AG04449 (cell line): ENCODE measurements at regions not wholly inside any gene's neighbourhood (a gene's known extent, or its start where the extent isn't known, plus 50 kb on each side); places are given as distances from the start of the nearest gene placed in this dataset.

Experiments used
- CTCF ChIA-PET: fragments of 350-600 bp; formaldehyde crosslinking; extraction: SDS; loops from one replicate; lab custom pipeline; 2021; ENCODE audit warnings: antibody characterized with exemption; lab: Yijun Ruan, JAX
- POLR2A ChIA-PET: fragments of 400-600, 350-600 bp; formaldehyde crosslinking; extraction: SDS; loops from one replicate; lab custom pipeline; 2020; ENCODE audit warnings: antibody characterized with exemption, inconsistent platforms; lab: Yijun Ruan, JAX
- DNase-seq: peaks from one replicate; pipeline ENCODE4 v3.0.0-alpha.2; 2010; ENCODE audit warnings: low read depth, low spot score
- H3K4me3 ChIP-seq: 2 replicates; pipeline ENCODE4 v1.5.1; 2011; ENCODE audit warnings: low read depth, mild to moderate bottlenecking, control low read depth, low read length
- CTCF ChIP-seq: IDR thresholded peaks from one replicate; pipeline ENCODE4 v1.5.1; 2011; ENCODE audit warnings: mild to moderate bottlenecking, moderate library complexity, low read length, control low read depth, inconsistent platforms; ENCODE audit not compliant: insufficient read depth; ENCODE audit errors: missing control alignments

GRCh38 chr11:13076961-13077360 is 67.8 kb downstream of the RASSF10 start:
- DNase-seq = no peak
- ChIA-PET CTCF (no interaction called here), POLR2A (no interaction called here)
- no peak overlapping the region for H3K4me3 ChIP-seq
- no peak for TF ChIP-seq CTCF

GRCh38 chr11:13080861-13081260 is 71.7 kb downstream of the RASSF10 start:
- ChIA-PET POLR2A (no interaction called here), CTCF (interaction anchor here (0.7 kb wide), 1 partner anchor 117 kb away, joined by 3 read pairs; no protein-coding TSS in a partner anchor)
- no peak overlapping the region for H3K4me3 ChIP-seq
- DNase-seq = no peak
- no peak for TF ChIP-seq CTCF

- ChIA-PET POLR2A (no interaction called here), CTCF (no interaction called here)
- DNase-seq = no peak
- TF ChIP-seq CTCF = no peak
- H3K4me3 ChIP-seq = no peak overlapping the region
Observed at GRCh38 chr11:13082588-13082987, 73.5 kb downstream of the RASSF10 start.

GRCh38 chr11:13090228-13090708 is 81.2 kb downstream of the RASSF10 start:
- POLR2A ChIA-PET = no interaction called here
- DNase-seq = no peak
- no peak overlapping the region for H3K4me3 ChIP-seq
- CTCF ChIA-PET = no interaction called here
- no peak for TF ChIP-seq CTCF

- ChIA-PET POLR2A (no interaction called here), CTCF (no interaction called here)
- TF ChIP-seq CTCF = no peak
- H3K4me3 ChIP-seq = no peak overlapping the region
- no peak for DNase-seq
Observed at GRCh38 chr11:13091373-13091772, 82.3 kb downstream of the RASSF10 start.

GRCh38 chr11:13091804-13092203 is 82.7 kb downstream of the RASSF10 start:
- no peak overlapping the region for H3K4me3 ChIP-seq
- DNase-seq = no peak
- POLR2A ChIA-PET = no interaction called here
- CTCF ChIA-PET = no interaction called here
- no peak for TF ChIP-seq CTCF
